ENCODE measurements at regions not wholly inside any gene's neighbourhood (a gene's known extent, or its start where the extent isn't known, plus 50 kb on each side); places are given as distances from the start of the nearest gene placed in this dataset.

DNA sequence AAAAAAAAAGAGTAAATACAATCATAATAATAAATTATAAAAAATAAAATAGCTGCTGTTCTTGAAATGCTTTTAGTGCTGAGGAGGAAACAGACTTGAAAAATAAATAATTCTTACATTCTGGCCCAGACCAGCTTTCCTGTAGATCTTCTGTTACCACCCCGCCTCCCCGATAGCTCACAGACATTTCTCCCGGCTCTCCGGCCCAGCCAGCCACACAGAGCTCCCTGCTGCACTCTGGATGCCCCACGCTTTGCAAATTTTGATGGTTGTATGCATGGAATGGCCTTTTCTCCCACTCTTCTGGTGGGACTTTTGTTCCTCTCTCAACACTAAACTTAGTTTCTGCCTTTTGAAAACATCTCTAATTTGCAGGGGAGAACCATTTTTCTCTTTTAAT is 249.3 kb downstream of the ATP23 start:
- TF ChIP-seq, protein P1, sequence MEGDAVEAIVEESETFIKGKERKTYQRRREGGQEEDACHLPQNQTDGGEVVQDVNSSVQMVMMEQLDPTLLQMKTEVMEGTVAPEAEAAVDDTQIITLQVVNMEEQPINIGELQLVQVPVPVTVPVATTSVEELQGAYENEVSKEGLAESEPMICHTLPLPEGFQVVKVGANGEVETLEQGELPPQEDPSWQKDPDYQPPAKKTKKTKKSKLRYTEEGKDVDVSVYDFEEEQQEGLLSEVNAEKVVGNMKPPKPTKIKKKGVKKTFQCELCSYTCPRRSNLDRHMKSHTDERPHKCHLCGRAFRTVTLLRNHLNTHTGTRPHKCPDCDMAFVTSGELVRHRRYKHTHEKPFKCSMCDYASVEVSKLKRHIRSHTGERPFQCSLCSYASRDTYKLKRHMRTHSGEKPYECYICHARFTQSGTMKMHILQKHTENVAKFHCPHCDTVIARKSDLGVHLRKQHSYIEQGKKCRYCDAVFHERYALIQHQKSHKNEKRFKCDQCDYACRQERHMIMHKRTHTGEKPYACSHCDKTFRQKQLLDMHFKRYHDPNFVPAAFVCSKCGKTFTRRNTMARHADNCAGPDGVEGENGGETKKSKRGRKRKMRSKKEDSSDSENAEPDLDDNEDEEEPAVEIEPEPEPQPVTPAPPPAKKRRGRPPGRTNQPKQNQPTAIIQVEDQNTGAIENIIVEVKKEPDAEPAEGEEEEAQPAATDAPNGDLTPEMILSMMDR (IDR thresholded peaks at IDR 0.05): no peak
- TF ChIP-seq TCF7L2 (IDR thresholded peaks at IDR 0.05; ENCODE audit: low read depth, low read length): no peak
- TF ChIP-seq, protein P2, sequence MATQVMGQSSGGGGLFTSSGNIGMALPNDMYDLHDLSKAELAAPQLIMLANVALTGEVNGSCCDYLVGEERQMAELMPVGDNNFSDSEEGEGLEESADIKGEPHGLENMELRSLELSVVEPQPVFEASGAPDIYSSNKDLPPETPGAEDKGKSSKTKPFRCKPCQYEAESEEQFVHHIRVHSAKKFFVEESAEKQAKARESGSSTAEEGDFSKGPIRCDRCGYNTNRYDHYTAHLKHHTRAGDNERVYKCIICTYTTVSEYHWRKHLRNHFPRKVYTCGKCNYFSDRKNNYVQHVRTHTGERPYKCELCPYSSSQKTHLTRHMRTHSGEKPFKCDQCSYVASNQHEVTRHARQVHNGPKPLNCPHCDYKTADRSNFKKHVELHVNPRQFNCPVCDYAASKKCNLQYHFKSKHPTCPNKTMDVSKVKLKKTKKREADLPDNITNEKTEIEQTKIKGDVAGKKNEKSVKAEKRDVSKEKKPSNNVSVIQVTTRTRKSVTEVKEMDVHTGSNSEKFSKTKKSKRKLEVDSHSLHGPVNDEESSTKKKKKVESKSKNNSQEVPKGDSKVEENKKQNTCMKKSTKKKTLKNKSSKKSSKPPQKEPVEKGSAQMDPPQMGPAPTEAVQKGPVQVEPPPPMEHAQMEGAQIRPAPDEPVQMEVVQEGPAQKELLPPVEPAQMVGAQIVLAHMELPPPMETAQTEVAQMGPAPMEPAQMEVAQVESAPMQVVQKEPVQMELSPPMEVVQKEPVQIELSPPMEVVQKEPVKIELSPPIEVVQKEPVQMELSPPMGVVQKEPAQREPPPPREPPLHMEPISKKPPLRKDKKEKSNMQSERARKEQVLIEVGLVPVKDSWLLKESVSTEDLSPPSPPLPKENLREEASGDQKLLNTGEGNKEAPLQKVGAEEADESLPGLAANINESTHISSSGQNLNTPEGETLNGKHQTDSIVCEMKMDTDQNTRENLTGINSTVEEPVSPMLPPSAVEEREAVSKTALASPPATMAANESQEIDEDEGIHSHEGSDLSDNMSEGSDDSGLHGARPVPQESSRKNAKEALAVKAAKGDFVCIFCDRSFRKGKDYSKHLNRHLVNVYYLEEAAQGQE (IDR thresholded peaks at IDR 0.05; ENCODE audit: insufficient read depth in 1 of 2, low read depth in 2 of 2, low read length in 1 of 2): no peak

Data from Panc1 (cell line).